H1 (cell line): ENCODE measurements at regions not wholly inside any gene's neighbourhood (a gene's known extent, or its start where the extent isn't known, plus 50 kb on each side); places are given as distances from the start of the nearest gene placed in this dataset.
"Not testable (repeated sequence)": the region's sequence is repeated elsewhere in the genome, so short reads cannot be mapped to it uniquely, and the experiment has no call there.

Source experiments
- CTCF ChIA-PET: fragments of 300-600 bp; sonication (Branson Sonifier 250); formaldehyde crosslinking; loops from one replicate; lab custom pipeline; 2021; ENCODE audit not compliant: partially characterized antibody; lab: Charles Lee
- POLR2A ChIA-PET: fragments of 300-600 bp; sonication (Branson Sonifier 250); formaldehyde crosslinking; loops from one replicate; lab custom pipeline; 2021; ENCODE audit warnings: inconsistent platforms; ENCODE audit not compliant: partially characterized antibody; lab: Charles Lee
- DNase-seq, 2 experiments: peaks; one replicate each; pipeline versions ENCODE4 v3.0.0 to v3.0.0-alpha.2; 2010 to 2022; ENCODE audit warnings: low spot score in 2 of 2, low read depth in 1 of 2, mixed read lengths in 1 of 2
- FAIRE-seq: peaks from 2 replicates; lab custom pipeline; 2011; peaks lifted over from hg19 to GRCh38; lab: Jason Lieb, UNC
- H2AFZ ChIP-seq: 2 replicates; pipeline ENCODE4 v1.8.1; 2012; ENCODE audit warnings: low read length, inconsistent platforms
- H2AK5ac ChIP-seq: 2 replicates; pipeline ENCODE4 v1.6.1; 2013; ENCODE audit warnings: low read depth, low read length
- H2BK120ac ChIP-seq: replicated peaks from 2 replicates; pipeline ENCODE3; 2013; ENCODE audit warnings: low read depth, low read length, inconsistent platforms
- H2BK12ac ChIP-seq: 2 replicates; pipeline ENCODE4 v1.6.1; 2013; ENCODE audit warnings: low read depth, low read length
- H2BK15ac ChIP-seq: 2 replicates; pipeline ENCODE4 v1.6.1; 2013; ENCODE audit warnings: low read length
- H2BK20ac ChIP-seq: 2 replicates; pipeline ENCODE4 v1.6.1; 2013; ENCODE audit warnings: low read length
- H2BK5ac ChIP-seq: 2 replicates; pipeline ENCODE4 v1.6.1; 2013; ENCODE audit warnings: low read depth, low read length
- H3K14ac ChIP-seq: 2 replicates; pipeline ENCODE4 v1.6.1; 2013; ENCODE audit warnings: inconsistent platforms; ENCODE audit not compliant: insufficient read length
- H3K18ac ChIP-seq: 2 replicates; pipeline ENCODE4 v1.6.1; 2013; ENCODE audit warnings: low read length; ENCODE audit errors: extremely low read depth
- H3K23ac ChIP-seq: 2 replicates; pipeline ENCODE4 v1.6.1; 2013; ENCODE audit warnings: inconsistent platforms; ENCODE audit not compliant: insufficient read length
- H3K23me2 ChIP-seq: 2 replicates; pipeline ENCODE4 v1.6.1; 2013; ENCODE audit warnings: low read depth, low read length
- H3K27ac ChIP-seq: 2 replicates; pipeline ENCODE4 v1.6.1; 2011; ENCODE audit warnings: low read depth, low read length, inconsistent platforms
- H3K27me3 ChIP-seq, 4 experiments: replicated peaks in 1 of 4; 1 replicate in 1 of 4; 2 replicates in 3 of 4; pipeline versions ENCODE4 v1.6.1 to v1.8.1; 2011 to 2013; ENCODE audit warnings: low read length in 3 of 4, mild to moderate bottlenecking in 3 of 4, inconsistent platforms in 2 of 4, mixed read lengths in 2 of 4, moderate library complexity in 1 of 4; ENCODE audit not compliant: control insufficient read depth in 3 of 4, insufficient read depth in 3 of 4; ENCODE audit errors: extremely low read depth in 1 of 4
- H3K36me3 ChIP-seq, 4 experiments: 2 replicates each; pipeline versions ENCODE4 v1.6.1 to v1.8.1; 2011 to 2013; ENCODE audit warnings: mild to moderate bottlenecking in 4 of 4, low read length in 3 of 4, moderate library complexity in 2 of 4, control low read depth in 1 of 4, inconsistent platforms in 1 of 4; ENCODE audit not compliant: insufficient read depth in 4 of 4, control insufficient read depth in 2 of 4
- H3K4ac ChIP-seq: replicated peaks from 2 replicates; pipeline ENCODE3; 2013; ENCODE audit warnings: low read length, low read depth, mixed read lengths, inconsistent platforms; ENCODE audit not compliant: insufficient read length
- H3K4me1 ChIP-seq, 4 experiments: replicated peaks in 1 of 4; 1 replicate in 1 of 4; 2 replicates in 3 of 4; pipeline versions ENCODE4 v1.6.1 to v1.8.1; 2011 to 2013; ENCODE audit warnings: low read length in 3 of 4, inconsistent platforms in 2 of 4, mixed read lengths in 1 of 4; ENCODE audit not compliant: insufficient read depth in 4 of 4, control insufficient read depth in 3 of 4
- H3K4me2 ChIP-seq, 2 experiments: 2 replicates each; pipeline versions ENCODE4 v1.6.1 to v1.8.1; 2011 to 2013; ENCODE audit warnings: low read depth in 2 of 2, low read length in 2 of 2, control low read depth in 1 of 2, inconsistent platforms in 1 of 2, mild to moderate bottlenecking in 1 of 2; ENCODE audit not compliant: insufficient read depth in 1 of 2
- H3K4me3 ChIP-seq, 4 experiments: fragments of 200-600, 300-600 bp in 1 of 4; sonication (generic), shearing (Covaris generic), sonication (Bioruptor Twin) in 1 of 4; 2 replicates each; pipeline versions ENCODE4 v1.5.1 to v1.8.1; 2011 to 2016; ENCODE audit warnings: low read length in 4 of 4, low read depth in 3 of 4, control low read depth in 2 of 4, inconsistent platforms in 2 of 4, mild to moderate bottlenecking in 2 of 4, mixed read lengths in 1 of 4, moderate library complexity in 1 of 4; ENCODE audit not compliant: insufficient read depth in 2 of 4; ENCODE audit errors: extremely low read depth in 1 of 4
- H3K56ac ChIP-seq: replicated peaks from 2 replicates; pipeline ENCODE3; 2013; ENCODE audit warnings: low read depth, mild to moderate bottlenecking, mixed read lengths, low read length, inconsistent platforms; ENCODE audit not compliant: insufficient read length
- H3K79me1 ChIP-seq: 2 replicates; pipeline ENCODE4 v1.6.1; 2013; ENCODE audit warnings: low read depth, low read length, control low read depth
- H3K79me2 ChIP-seq, 2 experiments: 2 replicates each; pipeline versions ENCODE4 v1.6.1 to v1.8.1; 2012 to 2013; ENCODE audit warnings: low read length in 2 of 2, mild to moderate bottlenecking in 2 of 2, inconsistent platforms in 1 of 2; ENCODE audit not compliant: insufficient read depth in 2 of 2, control insufficient read depth in 1 of 2
- H3K9ac ChIP-seq, 4 experiments: replicated peaks in 1 of 4; 1 replicate in 1 of 4; 2 replicates in 3 of 4; pipeline versions ENCODE4 v1.6.1 to v1.8.1; 2011 to 2013; ENCODE audit warnings: low read depth in 3 of 4, low read length in 3 of 4, control low read depth in 2 of 4, mild to moderate bottlenecking in 2 of 4, moderate library complexity in 2 of 4, inconsistent platforms in 1 of 4; ENCODE audit errors: extremely low read depth in 1 of 4
- H3K9me3 ChIP-seq, 2 experiments: 2 replicates each; pipeline versions ENCODE4 v1.6.1 to v1.8.1; 2012 to 2013; ENCODE audit warnings: mild to moderate bottlenecking in 2 of 2, moderate library complexity in 2 of 2, control low read depth in 1 of 2, inconsistent platforms in 1 of 2, low read depth in 1 of 2, low read length in 1 of 2, mixed read lengths in 1 of 2; ENCODE audit not compliant: insufficient read depth in 2 of 2
- H4K20me1 ChIP-seq, 2 experiments: replicated peaks in 1 of 2; 2 replicates each; pipeline versions ENCODE3 to v1.8.1; 2011 to 2013; ENCODE audit warnings: inconsistent platforms in 2 of 2, low read length in 2 of 2, mild to moderate bottlenecking in 1 of 2; ENCODE audit not compliant: insufficient read depth in 2 of 2, control insufficient read depth in 1 of 2
- H4K5ac ChIP-seq: 2 replicates; pipeline ENCODE4 v1.6.1; 2013; ENCODE audit warnings: low read length, low read depth, mixed read lengths, inconsistent platforms; ENCODE audit not compliant: insufficient read length
- H4K8ac ChIP-seq: 2 replicates; pipeline ENCODE4 v1.8.0; 2013; ENCODE audit warnings: mild to moderate bottlenecking, moderate library complexity, low read length, inconsistent platforms; ENCODE audit not compliant: insufficient read depth; ENCODE audit errors: extremely low read depth
- H4K91ac ChIP-seq: replicated peaks from 2 replicates; pipeline ENCODE3; 2013; ENCODE audit warnings: low read length, mixed read lengths, inconsistent platforms; ENCODE audit not compliant: insufficient read length
- WGBS, 2 experiments: shearing (Covaris generic) in 1 of 2; methylation state at CpG; one replicate each; pipeline versions ENCODE4 v1.1.6 to v1.1.7; 2013 to 2015; ENCODE audit warnings: low lambda C conversion rate in 2 of 2, mixed read lengths in 2 of 2, inconsistent platforms in 1 of 2, low coverage in 1 of 2, missing lambda C conversion rate in 1 of 2; ENCODE audit not compliant: insufficient replicate concordance in 2 of 2, insufficient coverage in 1 of 2, insufficient read length in 1 of 2; ENCODE audit errors: extremely low coverage in 1 of 2, missing lambda C conversion rate in 1 of 2; 5-methylcytosine and 5-hydroxymethylcytosine counted together

- H3K79me1 ChIP-seq, H3K9me3 ChIP-seq, H2BK120ac ChIP-seq, H3K9ac ChIP-seq, H2BK12ac ChIP-seq, H3K23me2 ChIP-seq, H3K14ac ChIP-seq, H4K20me1 ChIP-seq, H3K79me2 ChIP-seq, CTCF ChIA-PET, POLR2A ChIA-PET, H4K5ac ChIP-seq, H2AK5ac ChIP-seq, H3K18ac ChIP-seq, H3K4ac ChIP-seq, H4K91ac ChIP-seq, H2BK15ac ChIP-seq, H3K27ac ChIP-seq, H3K36me3 ChIP-seq, H3K27me3 ChIP-seq, H3K4me1 ChIP-seq, H3K4me2 ChIP-seq, H4K8ac ChIP-seq, H3K4me3 ChIP-seq, H3K56ac ChIP-seq, H2AFZ ChIP-seq, H2BK5ac ChIP-seq, H3K23ac ChIP-seq, FAIRE-seq, DNase-seq, H2BK20ac ChIP-seq: not testable (repeated sequence)
- WGBS, 2 experiments, result 80% methylated on average over 1 of the region's 28 CpGs; no CpG with 5 or more reads in 1 of the 2 experiments
Measured at GRCh38 chr13:37280231-37280630, 174.8 kb upstream of the CSNK1A1L start.
